Stimulated activated CD8-positive, alpha-beta memory T cell treated with anti-CD3 and anti-CD28 coated beads, Interleukin-7, amount 100 ng/mL, for 24 hours (primary cell): ENCODE measurements at regions not wholly inside any gene's neighbourhood (a gene's known extent, or its start where the extent isn't known, plus 50 kb on each side); places are given as distances from the start of the nearest gene placed in this dataset.

Source experiments
- DNase-seq: peaks from one replicate; pipeline ENCODE4 v3.0.0-alpha.2; 2020; ENCODE audit warnings: low read depth

DNA sequence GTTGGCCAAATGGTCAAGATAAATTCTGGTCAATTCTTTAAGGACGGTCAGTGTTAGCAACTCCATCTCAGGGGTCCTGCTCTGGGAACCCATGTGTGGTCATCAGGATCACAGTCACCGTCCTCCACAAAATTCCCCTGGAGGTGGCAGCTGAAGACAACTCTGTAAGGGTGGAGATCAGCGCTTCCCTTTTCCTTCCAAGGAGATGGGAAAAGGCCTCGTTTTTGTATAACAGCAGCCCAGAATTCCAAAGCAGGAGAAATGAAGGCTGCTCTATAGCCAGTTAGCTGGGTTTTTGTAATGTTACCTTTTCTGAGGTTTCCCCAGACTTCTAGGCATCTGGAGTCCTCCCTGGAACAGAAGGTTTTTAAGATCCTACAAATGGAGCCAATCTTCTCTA lies 334.8 kb downstream of the MYCN start:
- no peak for DNase-seq

DNA sequence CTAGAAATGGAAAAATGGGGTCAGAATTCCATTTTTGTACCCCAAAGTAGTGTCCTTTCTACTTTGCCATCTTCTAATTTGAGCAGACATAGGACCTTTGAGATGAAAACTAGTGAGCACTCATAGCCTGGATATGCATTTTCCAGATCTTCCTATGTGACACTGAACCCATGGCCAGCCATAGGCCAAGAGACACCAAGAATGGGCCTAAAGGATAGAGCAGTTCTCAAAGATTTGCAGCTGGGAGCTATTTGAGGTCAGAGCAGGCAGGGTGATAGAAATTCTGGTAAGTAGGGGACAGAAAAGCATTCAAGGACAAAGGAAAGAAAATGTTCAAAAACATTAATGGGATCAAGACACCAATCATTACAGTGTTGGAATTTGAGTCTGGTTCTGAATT lies 332.8 kb downstream of the MYCN start:
- no peak for DNase-seq

DNA sequence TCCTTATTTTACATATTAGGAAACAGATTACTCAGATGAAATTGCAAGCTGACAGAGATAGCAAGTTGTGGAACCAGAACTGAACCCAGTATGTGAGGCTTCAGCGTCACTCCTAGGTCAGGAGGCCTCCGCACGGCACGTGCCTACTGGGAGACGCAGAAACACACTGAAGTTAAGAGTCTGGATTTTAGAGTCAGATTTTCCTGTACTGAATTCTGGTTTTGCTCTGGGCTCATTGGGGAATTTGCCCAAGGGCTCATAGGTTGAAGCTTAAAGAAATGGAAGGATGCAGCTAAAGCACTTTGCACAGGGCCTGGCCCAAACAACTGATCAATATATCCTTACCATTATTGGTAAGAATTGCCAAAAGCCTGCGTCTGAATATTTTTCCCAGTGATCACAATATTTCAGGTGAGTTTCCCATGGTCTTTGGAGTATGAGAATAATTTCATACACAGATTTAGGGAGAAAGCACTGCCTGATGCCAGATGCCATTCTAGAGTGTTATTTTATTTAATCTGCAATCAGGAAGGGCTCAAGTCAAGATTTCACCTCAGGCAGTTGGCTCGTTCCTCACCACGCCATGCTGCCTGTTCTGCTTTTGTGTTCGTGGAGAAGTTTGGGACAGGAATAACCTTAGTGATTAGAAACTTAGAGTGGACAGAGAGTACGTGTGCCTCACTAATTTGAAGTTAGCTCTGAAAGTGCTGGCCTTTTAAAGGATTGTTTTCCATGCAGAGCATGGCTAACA lies 331.9 kb downstream of the MYCN start:
- DNase-seq: no peak

DNA sequence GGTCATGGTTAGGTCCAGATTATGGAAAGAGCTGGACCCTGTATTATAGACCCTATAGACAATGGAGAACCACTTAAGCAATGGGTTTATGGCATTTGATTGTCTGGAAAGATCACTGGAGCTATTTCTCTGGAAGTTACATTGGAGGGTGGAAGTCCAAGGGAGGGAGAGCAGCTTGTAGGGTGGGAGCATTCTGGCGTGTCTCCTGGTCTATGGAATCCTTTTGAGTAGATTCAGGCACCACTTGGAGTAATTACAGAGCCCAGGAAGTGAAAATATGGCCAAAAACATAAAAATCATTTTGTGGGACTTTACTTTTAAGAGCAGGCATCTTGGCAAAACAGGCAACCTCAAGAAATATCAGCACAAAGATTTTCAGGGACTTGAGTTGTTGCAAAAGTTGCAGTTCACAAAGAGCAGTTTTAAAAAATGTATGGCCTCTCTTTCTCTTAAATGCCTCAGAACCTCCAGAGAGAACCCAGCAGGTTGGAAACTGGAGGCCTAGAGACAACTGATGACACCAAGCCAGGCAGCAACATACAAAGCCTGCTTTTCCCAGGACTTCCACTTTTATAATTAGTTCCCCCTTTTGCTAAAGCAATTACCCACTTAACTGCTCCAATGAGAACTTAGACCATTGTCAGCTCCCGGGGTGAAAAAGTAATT lies 331.0 kb downstream of the MYCN start:
- DNase-seq: no peak

DNA sequence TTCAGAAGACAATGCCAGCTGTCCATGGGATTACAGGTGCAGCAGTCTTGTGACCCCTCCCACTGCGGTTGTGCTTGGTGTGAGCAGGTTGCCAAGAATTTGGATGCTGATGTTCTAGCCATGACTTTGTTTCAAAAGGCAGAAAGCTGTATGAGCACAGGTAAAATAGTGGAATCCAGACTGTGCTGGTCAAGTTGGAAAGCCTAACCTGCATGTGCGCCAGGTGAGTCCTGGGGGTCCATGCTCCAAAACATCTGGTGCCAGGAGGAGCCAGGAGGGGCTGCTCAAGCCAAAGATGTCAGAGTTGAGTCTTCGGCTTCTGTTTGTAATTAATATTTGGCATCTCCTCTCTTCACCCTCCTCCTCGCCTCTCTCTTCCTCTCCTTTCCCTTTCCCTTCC lies 330.1 kb downstream of the MYCN start:
- DNase-seq: no peak

DNA sequence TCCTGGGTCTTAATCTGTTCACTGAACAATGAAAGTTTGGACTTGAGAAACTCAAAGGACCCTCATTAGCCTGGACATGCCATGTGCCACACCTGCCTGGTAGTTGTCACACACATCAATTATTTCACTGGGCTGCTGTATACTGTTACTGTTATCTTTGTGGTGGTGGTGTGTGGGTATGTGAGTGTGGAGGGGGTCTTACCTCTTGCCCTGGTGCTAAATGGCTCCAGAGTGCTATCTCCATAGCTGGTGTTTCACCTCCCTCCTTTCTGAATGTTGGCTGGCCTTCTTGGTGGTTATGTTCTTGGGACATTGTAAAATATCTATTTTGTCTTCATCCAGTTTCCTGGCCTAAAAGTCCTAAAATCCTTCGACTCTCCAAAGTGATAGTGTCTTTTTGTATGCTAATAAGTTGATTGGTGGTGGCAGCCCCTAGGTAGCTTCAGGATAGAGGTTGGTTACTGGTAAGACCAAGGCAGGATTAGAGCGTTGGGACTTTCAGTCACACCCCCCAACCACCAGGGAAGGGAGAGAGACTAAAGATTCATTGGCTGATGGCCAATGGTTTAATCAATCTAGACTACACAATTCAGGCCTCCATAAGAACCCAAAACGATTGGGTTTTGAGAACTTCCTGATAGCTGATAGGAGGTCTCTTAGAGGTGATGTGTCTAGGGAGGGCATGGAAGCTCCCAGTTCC lies 328.1 kb downstream of the MYCN start:
- DNase-seq: no peak

DNA sequence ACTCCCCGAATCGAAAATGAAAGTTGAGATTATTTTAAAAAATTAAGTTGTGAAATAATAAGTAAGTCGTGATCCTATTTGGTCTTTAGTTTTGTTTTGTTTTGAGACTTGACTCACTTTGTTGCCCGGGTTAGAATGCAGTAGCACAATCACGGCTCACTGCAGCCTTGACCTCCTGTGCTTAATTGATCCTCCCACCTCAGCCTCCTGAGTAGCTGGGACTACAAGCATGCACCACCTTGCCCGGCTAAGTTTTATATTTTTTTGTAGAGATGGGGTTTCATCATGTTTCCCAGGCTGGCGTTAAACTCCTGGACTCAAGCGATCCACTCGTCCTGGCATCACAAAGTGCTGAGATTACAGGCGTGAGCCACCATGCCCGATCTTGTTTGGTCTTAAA lies 326.2 kb downstream of the MYCN start:
- DNase-seq: no peak

DNA sequence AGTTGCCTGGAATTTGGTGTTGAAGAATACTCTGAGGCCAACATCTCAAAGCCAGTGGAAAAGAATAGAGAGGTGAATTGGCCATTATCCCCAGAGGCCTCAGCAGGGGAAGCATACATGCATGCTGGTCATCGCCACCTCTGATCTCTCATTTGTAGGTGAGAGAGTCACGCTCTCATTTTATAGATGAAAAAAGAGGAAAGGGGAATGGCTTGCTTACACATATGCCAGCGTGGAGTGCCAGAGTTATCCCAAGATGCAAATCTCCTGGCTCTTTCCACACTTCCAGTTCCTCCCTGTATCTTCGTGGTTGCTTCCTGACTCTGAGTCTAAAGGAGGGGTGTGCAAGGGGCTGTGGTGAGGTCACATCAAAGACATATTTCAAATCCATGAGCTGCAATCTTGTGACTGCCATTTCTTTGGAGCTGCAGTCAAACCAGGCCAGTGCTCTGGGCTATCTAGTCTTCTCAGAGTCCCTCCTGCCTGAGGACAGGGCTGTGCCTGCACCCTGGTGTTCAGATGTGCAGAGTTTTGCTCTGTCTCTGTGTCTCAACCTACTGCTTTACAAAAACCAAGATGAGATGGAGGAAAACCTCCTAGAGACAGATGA lies 324.7 kb downstream of the MYCN start:
- DNase-seq: no peak

DNA sequence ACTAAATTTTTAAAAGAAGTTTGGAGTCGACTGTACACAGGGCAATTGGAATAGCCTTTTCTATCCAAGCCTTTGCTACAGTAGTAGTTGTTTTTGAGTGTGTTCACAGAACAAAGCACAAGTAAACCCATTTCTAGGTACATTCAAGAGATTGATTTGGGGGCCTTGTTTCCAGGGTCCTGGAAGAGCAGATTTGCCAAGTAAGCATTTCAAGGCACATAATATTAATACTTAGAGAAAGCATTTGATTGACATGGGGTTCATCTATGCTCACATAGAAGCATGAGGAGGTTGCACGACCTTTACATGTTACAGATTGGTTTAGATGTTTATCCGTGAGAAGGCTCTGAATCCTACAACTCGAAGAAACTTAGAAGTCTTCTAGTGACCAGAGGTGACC lies 324.1 kb downstream of the MYCN start:
- no peak for DNase-seq

DNA sequence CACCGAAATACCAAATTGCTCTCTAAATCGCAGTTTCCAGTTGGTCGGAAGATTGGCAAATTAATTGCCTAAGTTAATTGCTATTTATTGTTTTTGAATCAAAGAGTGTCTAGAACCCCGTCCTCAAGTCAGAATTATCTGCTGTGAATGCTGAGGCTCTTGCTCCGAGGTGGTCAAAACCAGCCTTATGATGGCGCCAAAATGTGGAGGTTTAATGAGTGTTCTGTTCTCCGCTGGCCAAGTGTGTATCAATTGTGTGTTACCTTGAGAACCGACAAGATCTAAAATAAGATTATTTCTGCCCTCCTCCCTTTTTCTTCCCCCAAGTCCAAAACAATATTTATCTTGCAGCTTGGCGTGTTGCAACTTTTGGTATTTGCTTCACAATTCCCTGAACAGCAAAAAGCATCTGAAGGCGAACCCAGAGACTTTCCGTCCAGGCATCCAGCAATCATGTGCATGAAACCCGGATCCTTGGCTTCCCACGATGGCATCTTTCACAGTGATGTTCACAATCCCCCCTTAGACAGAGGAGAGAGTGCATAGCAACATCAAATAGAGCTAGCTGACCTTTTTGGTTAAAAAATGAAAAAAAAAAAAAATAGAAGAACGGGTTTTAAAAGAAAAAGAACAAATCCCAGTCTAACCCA lies 323.0 kb downstream of the MYCN start:
- no peak for DNase-seq

DNA sequence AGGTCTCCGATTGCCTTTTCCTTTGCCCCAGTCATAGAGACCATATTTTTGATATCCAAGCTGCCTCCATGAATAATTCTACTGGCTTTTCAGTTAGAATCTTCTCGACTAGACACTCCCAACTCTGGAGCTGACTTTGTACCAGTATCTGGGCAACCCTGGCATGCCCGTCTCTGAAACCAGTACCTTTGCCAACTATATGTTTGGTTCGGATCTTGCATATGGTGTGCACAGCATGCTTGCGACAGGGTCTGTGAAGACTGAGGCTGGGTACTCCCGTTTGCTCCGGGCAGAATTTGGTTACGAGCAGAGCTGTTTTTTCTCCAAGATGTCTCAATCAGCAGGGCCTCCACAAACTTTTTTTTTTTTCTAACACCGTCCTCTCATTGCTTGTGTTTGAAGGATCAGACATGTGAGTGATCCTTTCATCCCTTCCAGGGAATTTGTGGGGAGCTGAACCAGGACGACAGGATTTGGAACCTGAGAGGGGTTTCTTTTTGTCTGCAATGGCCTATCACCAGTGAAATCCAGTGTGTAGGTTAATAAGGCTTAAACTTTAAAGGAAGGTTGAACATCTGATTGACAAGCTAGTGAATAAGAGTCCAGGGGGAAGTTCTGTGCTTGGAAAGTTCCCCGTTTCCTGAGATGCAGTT lies 322.3 kb downstream of the MYCN start:
- DNase-seq: no peak

DNA sequence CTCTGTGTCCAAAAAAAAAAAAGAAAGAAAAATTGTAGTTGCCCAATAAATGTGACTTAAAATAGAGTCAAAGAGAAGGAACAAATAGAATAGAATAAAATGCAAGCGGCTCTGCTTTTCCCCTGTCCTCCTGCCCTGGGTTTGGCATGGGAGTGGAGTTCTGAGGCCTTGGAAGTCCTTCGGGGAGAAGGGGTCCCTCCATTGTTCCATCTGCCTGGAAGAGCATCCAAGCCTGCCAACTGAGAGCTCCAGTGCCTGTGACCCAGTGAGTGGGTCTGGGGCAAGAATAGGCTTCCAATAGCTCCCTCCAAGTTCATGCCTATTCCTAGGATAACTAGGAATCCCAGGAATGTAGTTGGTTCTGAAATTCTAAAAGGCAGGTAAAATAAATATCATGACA lies 321.4 kb downstream of the MYCN start:
- no peak for DNase-seq

DNA sequence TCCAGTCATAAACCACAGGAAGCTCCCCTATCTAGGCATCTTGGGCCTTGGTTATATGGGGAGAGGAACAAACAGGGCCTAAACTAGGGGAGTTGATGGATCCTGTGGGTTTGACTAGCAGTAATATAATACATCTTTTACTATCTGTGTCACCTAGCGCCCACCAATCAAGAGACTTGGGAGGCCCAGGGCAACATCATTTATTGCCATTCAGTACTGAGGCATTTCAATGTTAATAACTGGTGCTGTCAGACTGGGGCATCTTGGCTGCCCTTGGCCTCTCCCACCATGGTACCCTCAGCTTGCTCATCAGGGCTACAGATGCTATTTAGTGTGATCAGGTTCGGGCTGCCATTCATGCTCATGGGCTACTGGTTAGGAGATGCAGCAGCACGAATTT lies 320.7 kb downstream of the MYCN start:
- DNase-seq: no peak

DNA sequence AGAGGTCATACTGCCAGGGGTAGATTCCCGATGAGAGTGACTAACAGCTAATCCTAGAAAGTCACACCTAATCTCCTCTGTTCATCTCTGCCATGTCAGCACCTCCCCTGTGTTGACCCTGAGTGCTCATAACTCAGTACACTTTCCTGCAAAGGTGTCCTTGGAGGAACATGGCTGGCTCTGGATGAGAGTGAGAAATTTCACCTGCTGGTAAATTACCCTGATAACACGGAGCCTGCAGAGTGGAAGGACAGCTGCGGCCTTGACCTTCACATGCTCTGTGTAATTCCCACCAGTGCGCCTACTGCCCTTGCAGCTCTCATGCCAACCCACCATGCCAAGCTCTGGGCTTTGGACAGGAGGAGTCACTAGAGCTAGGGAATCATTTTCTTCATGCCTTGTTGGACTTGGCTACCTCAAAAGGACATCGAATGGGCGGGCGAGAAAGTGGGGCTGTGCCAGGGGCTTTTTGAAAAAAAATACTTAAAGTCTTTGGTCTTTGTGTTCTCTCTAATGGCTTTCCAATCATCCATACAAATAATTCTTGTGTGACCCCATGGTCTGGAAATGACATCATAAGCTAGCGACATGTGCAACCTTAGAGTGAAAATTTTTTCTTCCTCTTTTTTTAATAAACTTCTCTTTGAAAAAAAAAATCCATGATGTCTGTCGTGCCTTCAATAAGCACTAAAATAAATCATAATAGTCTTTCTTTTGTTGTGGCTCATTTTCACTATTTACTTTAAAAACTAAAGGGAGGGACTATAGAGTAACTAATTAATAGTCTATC lies 319.9 kb downstream of the MYCN start:
- DNase-seq: no peak

DNA sequence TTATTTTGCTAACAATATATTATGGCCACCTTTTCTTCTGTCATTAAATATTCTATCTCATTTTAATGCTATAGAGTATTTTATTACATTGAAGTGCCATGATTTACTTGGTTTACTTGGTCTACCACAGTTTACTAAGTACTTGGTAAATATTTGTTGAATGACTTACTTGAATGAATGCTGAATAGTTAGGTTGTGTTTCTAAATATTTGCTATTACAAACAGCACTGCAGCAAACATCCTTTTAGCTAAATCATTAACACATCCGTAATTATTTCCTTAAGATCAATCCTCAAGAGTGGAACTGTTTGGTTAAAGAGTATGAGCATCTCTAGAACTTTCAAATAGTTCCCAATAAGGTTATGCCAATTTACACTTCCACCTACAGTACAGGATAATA lies 318.7 kb downstream of the MYCN start:
- DNase-seq: no peak

DNA sequence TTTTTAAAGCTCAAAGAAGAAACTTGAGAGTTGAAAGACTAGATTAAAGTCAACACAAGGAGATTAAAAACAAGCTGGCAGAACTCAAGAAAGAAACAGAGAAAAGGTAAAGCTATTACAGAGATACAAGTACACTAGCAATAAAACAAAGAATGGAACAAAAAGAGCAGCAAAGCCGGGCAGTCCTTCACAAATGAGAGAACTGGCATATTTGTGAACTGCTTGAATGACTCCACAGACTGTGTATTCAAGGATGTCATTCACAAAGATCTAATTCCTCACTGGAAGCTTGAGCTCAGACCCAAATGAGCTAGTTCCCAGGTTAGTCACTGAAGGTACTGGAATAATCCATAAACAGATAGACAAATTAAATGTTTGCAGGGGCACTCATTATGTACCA lies 318.0 kb downstream of the MYCN start:
- no peak for DNase-seq

DNA sequence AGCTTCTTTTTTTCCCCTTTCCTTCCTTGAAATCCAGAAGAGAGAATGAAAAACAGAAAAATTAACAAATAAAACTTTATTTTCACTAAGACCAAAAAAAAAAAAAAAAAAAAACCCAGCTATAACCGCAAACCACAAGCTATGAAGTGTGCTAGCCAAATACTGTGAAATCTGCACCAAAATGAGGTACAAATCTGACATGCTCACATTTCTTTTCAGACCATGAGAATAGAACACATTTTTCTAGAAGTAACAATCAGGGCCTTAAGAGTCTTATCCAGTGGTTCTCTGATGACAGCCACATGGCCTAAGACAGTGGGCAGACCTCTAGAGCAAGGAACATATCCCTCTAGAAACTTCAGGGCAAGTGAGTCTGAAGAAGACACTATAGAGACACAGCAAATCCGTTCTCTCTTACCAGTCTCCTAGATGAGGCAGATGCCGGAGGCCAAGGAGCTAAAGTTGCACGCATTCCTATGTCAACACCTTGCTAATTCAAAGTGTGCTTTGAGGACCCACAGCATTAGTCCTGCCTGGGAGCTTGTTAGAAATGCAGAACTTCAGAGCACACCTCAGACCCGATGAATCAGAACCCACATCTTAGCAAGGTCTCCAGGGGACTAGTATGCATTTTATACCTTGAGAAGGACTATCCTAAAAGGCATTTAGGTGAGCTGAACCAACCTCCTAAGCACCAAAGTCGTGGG lies 317.1 kb downstream of the MYCN start:
- DNase-seq: no peak

DNA sequence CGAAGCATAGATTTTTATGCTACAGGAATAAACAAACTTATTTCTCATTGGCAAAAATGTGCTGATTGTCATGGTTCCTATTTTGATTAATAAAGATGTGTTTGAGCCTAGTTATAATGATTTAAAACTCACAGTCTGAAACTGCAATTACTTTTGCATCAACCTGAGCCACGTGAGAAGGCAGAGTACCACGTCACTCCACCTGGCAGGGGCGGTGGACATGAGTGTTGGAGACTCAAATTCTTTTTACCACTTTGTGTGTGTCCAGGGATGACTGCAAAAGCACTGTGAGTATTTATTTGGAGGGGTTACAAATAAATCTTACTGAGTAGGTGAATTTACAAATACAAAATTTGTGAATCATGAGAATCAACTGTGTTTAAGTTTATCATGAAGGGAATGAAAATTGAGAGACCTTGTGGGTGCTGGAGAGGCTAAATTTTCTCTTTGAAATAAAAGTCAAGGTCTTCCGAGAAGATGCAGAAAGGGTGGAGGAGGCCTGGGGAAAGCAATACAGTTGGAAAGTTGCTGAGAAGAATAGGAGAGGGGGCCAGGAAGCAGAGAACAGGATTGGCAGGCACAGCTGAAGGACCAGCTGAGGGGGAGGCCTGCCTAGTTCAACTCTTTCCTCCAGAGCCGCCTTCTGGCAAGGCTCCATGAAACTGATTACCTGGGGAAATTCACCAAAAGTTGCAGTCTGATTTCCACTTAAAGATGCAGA lies 316.4 kb downstream of the MYCN start:
- DNase-seq: no peak

DNA sequence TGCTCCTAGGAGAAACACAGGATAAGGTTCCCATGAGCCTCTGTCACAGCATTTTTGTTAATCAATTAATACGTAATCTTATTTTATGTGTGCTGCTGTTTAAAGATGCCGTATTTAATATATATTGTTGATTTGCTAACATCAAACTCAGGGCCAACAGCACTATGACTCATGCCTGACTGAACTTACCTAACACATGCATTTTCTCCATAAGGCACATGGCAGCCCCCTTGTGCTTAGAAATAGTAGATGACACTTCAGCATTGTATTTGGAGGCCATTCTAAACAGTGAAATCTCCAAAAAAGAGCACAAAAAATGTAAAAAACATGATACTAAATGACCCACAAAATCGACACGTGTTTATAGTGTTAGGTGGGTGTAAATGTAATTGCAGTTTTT lies 314.8 kb downstream of the MYCN start:
- no peak for DNase-seq
